Endothelial cell of hepatic sinusoid (primary cell): ENCODE measurements at regions not wholly inside any gene's neighbourhood (a gene's known extent, or its start where the extent isn't known, plus 50 kb on each side); places are given as distances from the start of the nearest gene placed in this dataset.

Experiments
- in situ Hi-C: cut with HindIII; loops from 2 replicates; pipeline ENCODE4 v1.10.0; 2017; ENCODE audit warnings: low sequenced_read_pairs

GRCh38 chr2:16134436-16135165 is 194.3 kb downstream of the MYCN start:
- in situ Hi-C loops, result no loop called here

GRCh38 chr2:16130906-16131400 is 190.6 kb downstream of the MYCN start:
- in situ Hi-C loops, result no loop called here

- in situ Hi-C loops, result no loop called here
Observed at GRCh38 chr2:16130541-16130880, 190.2 kb downstream of the MYCN start.

GRCh38 chr2:16129716-16130540 is 189.6 kb downstream of the MYCN start:
- in situ Hi-C loops, result no loop called here

GRCh38 chr2:16128746-16129610 is 188.6 kb downstream of the MYCN start:
- in situ Hi-C loops, result no loop called here

GRCh38 chr2:16127958-16128357 is 187.6 kb downstream of the MYCN start:
- in situ Hi-C loops, result no loop called here

- in situ Hi-C loops, result no loop called here
Observed at GRCh38 chr2:16127276-16127940, 187.1 kb downstream of the MYCN start.

- in situ Hi-C loops, result no loop called here
Observed at GRCh38 chr2:16126517-16127275, 186.3 kb downstream of the MYCN start.

GRCh38 chr2:16125614-16126516 is 185.5 kb downstream of the MYCN start:
- in situ Hi-C loops, result no loop called here

- in situ Hi-C loops, result no loop called here
Observed at GRCh38 chr2:16124881-16125613, 184.7 kb downstream of the MYCN start.

- in situ Hi-C loops, result no loop called here
Observed at GRCh38 chr2:16123856-16124780, 183.8 kb downstream of the MYCN start.

- in situ Hi-C loops, result no loop called here
Observed at GRCh38 chr2:16123421-16123820, 183.1 kb downstream of the MYCN start.

- in situ Hi-C loops, result no loop called here
Observed at GRCh38 chr2:16122556-16122955, 182.2 kb downstream of the MYCN start.

GRCh38 chr2:16121986-16122390 is 181.6 kb downstream of the MYCN start:
- in situ Hi-C loops, result no loop called here

- in situ Hi-C loops, result no loop called here
Observed at GRCh38 chr2:16121231-16121985, 181.1 kb downstream of the MYCN start.

- in situ Hi-C loops, result no loop called here
Observed at GRCh38 chr2:16120591-16121180, 180.3 kb downstream of the MYCN start.
